ENCODE measurements at regions not wholly inside any gene's neighbourhood (a gene's known extent, or its start where the extent isn't known, plus 50 kb on each side); places are given as distances from the start of the nearest gene placed in this dataset.

DNA sequence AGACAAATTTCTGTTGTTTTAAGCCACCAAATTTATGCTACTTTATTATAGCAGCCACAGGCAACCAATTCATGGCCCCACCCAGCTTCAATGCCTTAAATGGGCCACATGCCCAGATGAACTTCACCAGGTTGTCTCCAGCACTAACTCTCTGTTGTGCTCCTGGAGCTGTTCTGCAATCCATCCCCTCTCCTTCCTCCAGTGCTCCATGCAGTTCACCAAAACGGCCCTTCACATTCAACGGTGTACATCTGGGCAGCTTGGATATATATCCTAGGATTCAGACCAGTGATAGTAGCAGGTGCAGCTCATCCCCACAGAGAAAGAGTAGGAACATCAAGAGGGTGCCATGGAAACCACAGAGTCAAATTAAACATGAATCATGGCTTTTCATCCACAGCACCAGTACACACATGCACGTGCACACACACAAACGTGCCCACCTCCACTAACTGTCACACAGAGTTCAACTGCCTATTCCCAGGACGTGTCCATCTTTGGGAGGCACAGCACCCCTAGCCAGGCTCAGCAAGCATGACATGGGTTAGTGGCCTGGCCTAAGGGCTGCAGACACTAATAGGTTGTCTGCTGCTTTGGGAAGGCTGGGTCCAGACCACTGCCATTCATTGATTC lies 134.5 kb downstream of the MED10 start:
- TF ChIP-seq EZH2phosphoT487 (IDR thresholded peaks at IDR 0.05; ENCODE audit: borderline replicate concordance, low read length) = no peak
- TF ChIP-seq, protein P1, sequence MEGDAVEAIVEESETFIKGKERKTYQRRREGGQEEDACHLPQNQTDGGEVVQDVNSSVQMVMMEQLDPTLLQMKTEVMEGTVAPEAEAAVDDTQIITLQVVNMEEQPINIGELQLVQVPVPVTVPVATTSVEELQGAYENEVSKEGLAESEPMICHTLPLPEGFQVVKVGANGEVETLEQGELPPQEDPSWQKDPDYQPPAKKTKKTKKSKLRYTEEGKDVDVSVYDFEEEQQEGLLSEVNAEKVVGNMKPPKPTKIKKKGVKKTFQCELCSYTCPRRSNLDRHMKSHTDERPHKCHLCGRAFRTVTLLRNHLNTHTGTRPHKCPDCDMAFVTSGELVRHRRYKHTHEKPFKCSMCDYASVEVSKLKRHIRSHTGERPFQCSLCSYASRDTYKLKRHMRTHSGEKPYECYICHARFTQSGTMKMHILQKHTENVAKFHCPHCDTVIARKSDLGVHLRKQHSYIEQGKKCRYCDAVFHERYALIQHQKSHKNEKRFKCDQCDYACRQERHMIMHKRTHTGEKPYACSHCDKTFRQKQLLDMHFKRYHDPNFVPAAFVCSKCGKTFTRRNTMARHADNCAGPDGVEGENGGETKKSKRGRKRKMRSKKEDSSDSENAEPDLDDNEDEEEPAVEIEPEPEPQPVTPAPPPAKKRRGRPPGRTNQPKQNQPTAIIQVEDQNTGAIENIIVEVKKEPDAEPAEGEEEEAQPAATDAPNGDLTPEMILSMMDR (IDR thresholded peaks at IDR 0.05; ENCODE audit: low read depth, low read length, poor library complexity, severe bottlenecking) = no peak

Measured in DOHH2 (cell line).